Central memory CD8-positive, alpha-beta T cell (primary cell): ENCODE measurements at regions not wholly inside any gene's neighbourhood (a gene's known extent, or its start where the extent isn't known, plus 50 kb on each side); places are given as distances from the start of the nearest gene placed in this dataset.

ENCODE experiments used
- ATAC-seq: fragments of 150-1000 bp; cut with Tn5 transposase; replicated peaks from 2 replicates; pipeline ENCODE4 v1.10.0; 2022; ENCODE audit warnings: mild to moderate bottlenecking, moderate FRiP score, moderate number of reproducible peaks; ENCODE audit not compliant: poor library complexity, severe bottlenecking; ENCODE audit errors: extremely low read depth
- DNase-seq, 2 donors: peaks; one replicate each; pipeline ENCODE4 v3.0.0; 2021; ENCODE audit warnings: low spot score in 2 of 2
- H3K27ac Mint-ChIP-seq: one replicate; pipeline ENCODE4 v1.8.0; 2022; ENCODE audit warnings: low read depth, mild to moderate bottlenecking, moderate library complexity, mixed read lengths
- H3K27me3 Mint-ChIP-seq: one replicate; pipeline ENCODE4 v1.8.0; 2022; ENCODE audit warnings: mixed read lengths
- H3K36me3 Mint-ChIP-seq: one replicate; pipeline ENCODE4 v1.8.0; 2022; ENCODE audit warnings: mild to moderate bottlenecking, moderate library complexity, mixed read lengths; ENCODE audit not compliant: insufficient read depth
- H3K4me1 Mint-ChIP-seq: one replicate; pipeline ENCODE4 v1.8.0; 2022; ENCODE audit warnings: mixed read lengths
- H3K4me3 Mint-ChIP-seq: one replicate; pipeline ENCODE4 v1.8.0; 2022; ENCODE audit warnings: mild to moderate bottlenecking, moderate library complexity, mixed read lengths
- H3K9me3 Mint-ChIP-seq: one replicate; pipeline ENCODE4 v1.8.0; 2022; ENCODE audit warnings: mixed read lengths

- H3K9me3 Mint-ChIP-seq = no peaks in the 10 kb centered on the region
- H3K27me3 Mint-ChIP-seq = no peaks in the 10 kb centered on the region
- H3K36me3 Mint-ChIP-seq = no peaks in the 10 kb centered on the region
- no peak for ATAC-seq
- no peak overlapping the region for H3K27ac Mint-ChIP-seq
- no peak for DNase-seq
- H3K4me3 Mint-ChIP-seq = no peak overlapping the region
- peaks cover 8% of the 10 kb centered on the region for H3K4me1 Mint-ChIP-seq
These were observed 75.0 kb downstream of the PDGFA start for GRCh38 chr7:444606-445005.

- ATAC-seq (no peak), DNase-seq (no peak)
- Mint-ChIP-seq H3K27ac (no peak overlapping the region), H3K4me3 (no peak overlapping the region), H3K9me3 (no peaks in the 10 kb centered on the region), H3K4me1 (peaks cover 10% of the 10 kb centered on the region), H3K36me3 (no peaks in the 10 kb centered on the region), H3K27me3 (no peaks in the 10 kb centered on the region)
These were observed 74.6 kb downstream of the PDGFA start for GRCh38 chr7:445020-445419.

GRCh38 chr7:445563-446288 lies 73.9 kb downstream of the PDGFA start:
- no peaks in the 10 kb centered on the region for H3K9me3 Mint-ChIP-seq
- no peak overlapping the region for H3K4me3 Mint-ChIP-seq
- H3K27ac Mint-ChIP-seq = no peak overlapping the region
- H3K27me3 Mint-ChIP-seq = peaks cover under 1% of the 10 kb centered on the region
- peaks cover 10% of the 10 kb centered on the region for H3K4me1 Mint-ChIP-seq
- DNase-seq (no peak), ATAC-seq (no peak)
- H3K36me3 Mint-ChIP-seq = no peaks in the 10 kb centered on the region

GRCh38 chr7:446289-446935 lies 73.2 kb downstream of the PDGFA start:
- Mint-ChIP-seq H3K36me3 (no peaks in the 10 kb centered on the region), H3K27ac (no peak overlapping the region), H3K9me3 (no peaks in the 10 kb centered on the region), H3K4me1 (peaks cover 16% of the 10 kb centered on the region), H3K27me3 (peaks cover 8% of the 10 kb centered on the region), H3K4me3 (no peak overlapping the region)
- no peak for ATAC-seq
- DNase-seq = no peak
